DMS79 treated with DMSO at 0.1 percent for 48 hours (cell line): ENCODE measurements at regions not wholly inside any gene's neighbourhood (a gene's known extent, or its start where the extent isn't known, plus 50 kb on each side); places are given as distances from the start of the nearest gene placed in this dataset.
"Not testable (repeated sequence)": the region's sequence is repeated elsewhere in the genome, so short reads cannot be mapped to it uniquely, and the experiment has no call there.

Experiments used
- DNase-seq: peaks from one replicate; lab custom pipeline; 2025; lab: John Stamatoyannopoulos, UW

GRCh38 chr5:172548981-172549687 lies 91.9 kb upstream of the NEURL1B start:
- DNase-seq: no peak

GRCh38 chr5:172548311-172548731 lies 92.7 kb upstream of the NEURL1B start:
- no peak for DNase-seq

GRCh38 chr5:172546196-172546595 lies 91.9 kb upstream of the SH3PXD2B start:
- no peak for DNase-seq

- no peak for DNase-seq
These were observed 91.0 kb upstream of the SH3PXD2B start for GRCh38 chr5:172545291-172545801.

GRCh38 chr5:172544371-172545095 lies 90.2 kb upstream of the SH3PXD2B start:
- peak; percentile 66 for DNase-seq

GRCh38 chr5:172543484-172544298 lies 89.4 kb upstream of the SH3PXD2B start:
- DNase-seq: no peak

- peak; percentile 10 for DNase-seq
These were observed 88.4 kb upstream of the SH3PXD2B start for GRCh38 chr5:172542651-172543131.

- DNase-seq: no peak
These were observed 87.4 kb upstream of the SH3PXD2B start for GRCh38 chr5:172541773-172542136.

GRCh38 chr5:172541099-172541772 lies 86.9 kb upstream of the SH3PXD2B start:
- no peak for DNase-seq

GRCh38 chr5:172540099-172540870 lies 86.0 kb upstream of the SH3PXD2B start:
- DNase-seq: no peak

GRCh38 chr5:172535108-172535445 lies 80.8 kb upstream of the SH3PXD2B start:
- no peak for DNase-seq

GRCh38 chr5:172534229-172535107 lies 80.1 kb upstream of the SH3PXD2B start:
- no peak for DNase-seq

GRCh38 chr5:172533399-172534228 lies 79.3 kb upstream of the SH3PXD2B start:
- DNase-seq: no peak

- no peak for DNase-seq
These were observed 78.7 kb upstream of the SH3PXD2B start for GRCh38 chr5:172533058-172533398.

- not testable (repeated sequence) for DNase-seq
These were observed 78.1 kb upstream of the SH3PXD2B start for GRCh38 chr5:172532439-172532838.

GRCh38 chr5:172531704-172532026 lies 77.3 kb upstream of the SH3PXD2B start:
- DNase-seq: no peak

GRCh38 chr5:172530878-172531703 lies 76.8 kb upstream of the SH3PXD2B start:
- no peak for DNase-seq

- DNase-seq: no peak
These were observed 76.1 kb upstream of the SH3PXD2B start for GRCh38 chr5:172530406-172530805.

- no peak for DNase-seq
These were observed 75.6 kb upstream of the SH3PXD2B start for GRCh38 chr5:172529896-172530295.
